ENCODE measurements at regions not wholly inside any gene's neighbourhood (a gene's known extent, or its start where the extent isn't known, plus 50 kb on each side); places are given as distances from the start of the nearest gene placed in this dataset.

GRCh38 chr14:37650356-37651037 lies 55.1 kb downstream of the TTC6 start:
- H3K4me3 ChIP-seq, result no peak overlapping the region
- H3K27ac ChIP-seq, result no peak overlapping the region
- TF ChIP-seq EP300 (IDR thresholded peaks at IDR 0.05), result no peak
- no peak for TF ChIP-seq POLR2A (IDR thresholded peaks at IDR 0.05)
- TF ChIP-seq CTCF (IDR thresholded peaks at IDR 0.05), result no peak
- H3K4me1 ChIP-seq (ENCODE audit: insufficient read depth), result no peaks in the 10 kb centered on the region
- H3K9me3 ChIP-seq, result no peaks in the 10 kb centered on the region
- intact Hi-C loops (cut with DNase I), result no loop called here
- H3K36me3 ChIP-seq, result no peaks in the 10 kb centered on the region
- WGBS, 3 donors, result 57 to 66% (median 58%) methylated on average over 5 of the region's 5 CpGs
- DNase-seq, result no peak
- no peaks in the 10 kb centered on the region for H3K27me3 ChIP-seq

DNA sequence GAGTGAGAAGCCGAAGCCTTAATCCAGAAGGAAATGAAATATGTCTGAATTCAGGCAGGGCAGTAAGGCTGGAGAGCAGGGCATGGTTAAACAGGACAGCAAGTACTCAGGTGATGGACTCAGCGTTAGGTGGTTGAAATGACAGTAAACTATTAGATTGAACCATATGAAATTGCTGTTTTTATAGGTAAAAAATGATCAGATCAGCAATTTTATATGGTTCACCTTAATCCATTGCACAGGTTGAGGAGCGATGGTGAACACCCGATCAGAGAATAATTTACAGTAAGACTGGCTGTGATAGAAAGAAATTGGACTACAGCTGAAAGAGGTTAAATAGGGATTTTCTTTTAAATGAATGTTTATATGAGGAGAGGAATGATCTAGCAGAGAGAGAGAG lies 56.6 kb downstream of the TTC6 start:
- WGBS, 3 donors, result 89 to 94% (median 90%) methylated on average over 4 of the region's 4 CpGs
- H3K27me3 ChIP-seq, result no peaks in the 10 kb centered on the region
- no peak for DNase-seq
- intact Hi-C loops (cut with DNase I), result no loop called here
- H3K27ac ChIP-seq, result no peak overlapping the region
- no peak overlapping the region for H3K4me3 ChIP-seq
- TF ChIP-seq POLR2A (IDR thresholded peaks at IDR 0.05), result no peak
- no peak for TF ChIP-seq CTCF (IDR thresholded peaks at IDR 0.05)
- TF ChIP-seq EP300 (IDR thresholded peaks at IDR 0.05), result no peak
- H3K9me3 ChIP-seq, result no peaks in the 10 kb centered on the region
- H3K4me1 ChIP-seq (ENCODE audit: insufficient read depth), result no peaks in the 10 kb centered on the region
- H3K36me3 ChIP-seq, result no peaks in the 10 kb centered on the region

- H3K4me3 ChIP-seq, result no peak overlapping the region
- DNase-seq, result no peak
- TF ChIP-seq CTCF (IDR thresholded peaks at IDR 0.05) (no peak), EP300 (IDR thresholded peaks at IDR 0.05) (no peak), POLR2A (IDR thresholded peaks at IDR 0.05) (no peak)
- 85 to 100% (median 87%) methylated on average over 1 of the region's 1 CpG for WGBS, 3 donors
- H3K27ac ChIP-seq, result no peak overlapping the region
- H3K36me3 ChIP-seq, result no peaks in the 10 kb centered on the region
- H3K4me1 ChIP-seq (ENCODE audit: insufficient read depth), result no peaks in the 10 kb centered on the region
- no peaks in the 10 kb centered on the region for H3K9me3 ChIP-seq
- H3K27me3 ChIP-seq, result no peaks in the 10 kb centered on the region
- intact Hi-C loops (cut with DNase I), result no loop called here
These were observed 60.0 kb downstream of the TTC6 start for GRCh38 chr14:37655418-37655817.

GRCh38 chr14:37658156-37658555 lies 62.7 kb downstream of the TTC6 start:
- intact Hi-C loops (cut with DNase I), result no loop called here
- DNase-seq, result no peak
- TF ChIP-seq POLR2A (IDR thresholded peaks at IDR 0.05) (no peak), CTCF (IDR thresholded peaks at IDR 0.05) (no peak), EP300 (IDR thresholded peaks at IDR 0.05) (no peak)

More at GRCh38 chr14:37658156-37658555, 62.7 kb downstream of the TTC6 start:
- H3K27me3 ChIP-seq, result no peaks in the 10 kb centered on the region
- H3K36me3 ChIP-seq, result no peaks in the 10 kb centered on the region
- H3K27ac ChIP-seq, result no peak overlapping the region
- H3K4me3 ChIP-seq, result no peak overlapping the region
- H3K9me3 ChIP-seq, result no peaks in the 10 kb centered on the region
- no peaks in the 10 kb centered on the region for H3K4me1 ChIP-seq (ENCODE audit: insufficient read depth)

Data from ovary (tissue), 7 donors.